Nephron (organoid): ENCODE measurements at regions not wholly inside any gene's neighbourhood (a gene's known extent, or its start where the extent isn't known, plus 50 kb on each side); places are given as distances from the start of the nearest gene placed in this dataset.

Experiments used
- H3K27ac Mint-ChIP-seq, 3 experiments: 2 replicates each; pipeline ENCODE4 v1.8.0; 2020; ENCODE audit warnings: mixed read lengths in 3 of 3, mild to moderate bottlenecking in 2 of 3, moderate library complexity in 1 of 3
- H3K27me3 Mint-ChIP-seq: 2 replicates; pipeline ENCODE4 v1.8.0; 2021; ENCODE audit warnings: low read depth, mild to moderate bottlenecking, moderate library complexity, mixed read lengths
- H3K36me3 Mint-ChIP-seq: 2 replicates; pipeline ENCODE4 v1.8.0; 2020; ENCODE audit warnings: low read depth, mixed read lengths
- H3K4me1 Mint-ChIP-seq: 2 replicates; pipeline ENCODE4 v1.8.0; 2020; ENCODE audit warnings: mixed read lengths
- H3K4me3 Mint-ChIP-seq, 3 experiments: 2 replicates each; pipeline ENCODE4 v1.8.0; 2020; ENCODE audit warnings: mild to moderate bottlenecking in 3 of 3, mixed read lengths in 3 of 3, moderate library complexity in 2 of 3
- H3K9me3 Mint-ChIP-seq: 2 replicates; pipeline ENCODE4 v1.8.0; 2020; ENCODE audit warnings: mixed read lengths
- TF ChIP-seq, protein P1 (sequence below), 3 experiments: fragments of 200-600 bp; sonication (generic); IDR thresholded peaks; one replicate each; pipeline ENCODE4 v1.5.0; 2021; ENCODE audit warnings: antibody characterized with exemption in 3 of 3; ENCODE audit not compliant: unreplicated experiment in 3 of 3

DNA sequence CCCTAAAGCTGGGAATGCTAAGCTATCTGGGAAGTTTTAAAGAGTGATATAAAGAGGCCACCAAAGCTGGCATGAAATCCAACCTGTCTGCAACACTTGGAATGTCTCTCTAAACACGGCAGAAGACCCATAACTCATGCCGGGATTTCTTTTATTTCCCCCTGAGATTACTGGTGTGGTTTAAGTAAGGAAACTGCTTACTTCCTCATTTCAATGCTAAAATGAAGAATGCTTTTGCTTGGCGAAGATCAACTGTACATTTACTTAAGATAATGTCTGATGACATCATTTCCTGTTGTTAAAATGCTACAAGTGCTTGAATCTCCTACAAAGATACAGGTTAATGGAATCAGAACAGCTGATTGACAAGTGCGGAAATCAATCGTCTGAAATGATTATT lies 353.8 kb upstream of the SALL3 start:
- peaks cover 3% of the 10 kb centered on the region for H3K36me3 Mint-ChIP-seq
- no peak overlapping the region for H3K27ac Mint-ChIP-seq
- TF ChIP-seq, protein P1, sequence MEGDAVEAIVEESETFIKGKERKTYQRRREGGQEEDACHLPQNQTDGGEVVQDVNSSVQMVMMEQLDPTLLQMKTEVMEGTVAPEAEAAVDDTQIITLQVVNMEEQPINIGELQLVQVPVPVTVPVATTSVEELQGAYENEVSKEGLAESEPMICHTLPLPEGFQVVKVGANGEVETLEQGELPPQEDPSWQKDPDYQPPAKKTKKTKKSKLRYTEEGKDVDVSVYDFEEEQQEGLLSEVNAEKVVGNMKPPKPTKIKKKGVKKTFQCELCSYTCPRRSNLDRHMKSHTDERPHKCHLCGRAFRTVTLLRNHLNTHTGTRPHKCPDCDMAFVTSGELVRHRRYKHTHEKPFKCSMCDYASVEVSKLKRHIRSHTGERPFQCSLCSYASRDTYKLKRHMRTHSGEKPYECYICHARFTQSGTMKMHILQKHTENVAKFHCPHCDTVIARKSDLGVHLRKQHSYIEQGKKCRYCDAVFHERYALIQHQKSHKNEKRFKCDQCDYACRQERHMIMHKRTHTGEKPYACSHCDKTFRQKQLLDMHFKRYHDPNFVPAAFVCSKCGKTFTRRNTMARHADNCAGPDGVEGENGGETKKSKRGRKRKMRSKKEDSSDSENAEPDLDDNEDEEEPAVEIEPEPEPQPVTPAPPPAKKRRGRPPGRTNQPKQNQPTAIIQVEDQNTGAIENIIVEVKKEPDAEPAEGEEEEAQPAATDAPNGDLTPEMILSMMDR (IDR thresholded peaks at IDR 0.05; ENCODE audit: unreplicated experiment in 3 of 3): no peak
- no peak overlapping the region for H3K4me3 Mint-ChIP-seq
- H3K4me1 Mint-ChIP-seq: peaks cover 6% of the 10 kb centered on the region
- peaks cover 30% of the 10 kb centered on the region for H3K27me3 Mint-ChIP-seq
- peaks cover 10% of the 10 kb centered on the region for H3K9me3 Mint-ChIP-seq

DNA sequence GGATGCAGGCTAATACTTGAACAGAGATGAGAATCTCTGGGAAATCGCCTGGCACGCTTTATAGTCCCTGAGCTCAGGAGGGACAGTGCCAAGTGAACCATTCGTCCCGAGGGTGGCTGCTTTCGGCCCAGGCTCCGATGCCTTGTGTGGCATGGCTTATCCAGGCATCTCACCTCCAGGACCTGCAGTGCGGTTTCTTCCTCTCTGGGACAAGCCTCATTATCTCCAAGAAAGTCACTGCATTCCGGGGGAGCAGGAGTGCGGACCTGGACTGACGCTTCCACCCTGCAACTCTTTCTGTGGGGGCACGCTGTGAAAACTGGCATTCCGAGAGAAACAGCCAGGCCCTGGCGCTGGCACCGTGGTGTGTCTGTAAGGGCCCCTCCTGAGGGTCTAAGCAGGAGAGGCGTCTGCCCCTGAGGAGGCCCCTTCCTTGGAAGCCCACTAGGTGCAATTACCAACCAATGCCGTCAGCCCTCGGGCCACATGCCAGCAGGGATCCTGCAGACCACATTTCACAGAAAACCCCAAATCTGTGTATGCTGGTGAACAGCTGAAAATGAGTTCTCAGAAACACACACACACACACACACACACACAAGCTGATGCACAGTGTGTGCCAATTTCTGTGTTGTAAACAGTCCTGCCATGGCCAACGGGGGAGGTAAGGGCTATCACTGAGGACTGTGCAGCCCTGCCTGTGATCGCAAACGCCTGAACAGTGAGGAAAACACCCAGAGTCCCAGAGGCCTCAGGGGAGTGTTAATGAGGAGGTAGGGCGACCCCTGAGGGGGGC lies 351.9 kb upstream of the SALL3 start:
- TF ChIP-seq, protein P1 (IDR thresholded peaks at IDR 0.05; ENCODE audit: unreplicated experiment in 3 of 3): no peak
- Mint-ChIP-seq H3K4me3 (no peak overlapping the region), H3K36me3 (peaks cover 3% of the 10 kb centered on the region), H3K27me3 (peaks cover 24% of the 10 kb centered on the region), H3K27ac (no peak overlapping the region), H3K9me3 (peaks cover 10% of the 10 kb centered on the region), H3K4me1 (peaks cover 6% of the 10 kb centered on the region)

DNA sequence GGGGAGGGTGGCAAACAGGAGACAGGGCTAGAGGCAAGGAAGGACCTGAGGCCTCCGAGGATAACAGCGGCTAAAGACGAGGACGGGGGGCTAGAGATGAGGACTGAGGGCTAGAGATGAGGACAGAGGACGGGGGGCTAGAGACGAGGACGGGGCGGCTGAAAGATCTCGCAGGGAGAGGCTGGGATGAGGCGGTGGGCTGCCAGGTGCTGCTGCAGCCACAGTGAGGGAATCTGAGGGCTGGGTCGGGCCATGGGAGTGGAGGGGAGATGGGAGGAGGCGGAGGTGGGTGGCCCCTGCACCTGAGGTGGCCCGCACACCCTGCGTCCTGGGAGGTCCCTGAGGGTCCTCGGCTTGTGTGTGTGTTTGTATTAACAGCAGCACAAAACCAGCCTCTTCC lies 350.2 kb upstream of the SALL3 start:
- peaks cover 3% of the 10 kb centered on the region for H3K36me3 Mint-ChIP-seq
- H3K27ac Mint-ChIP-seq: no peak overlapping the region
- TF ChIP-seq, protein P1 (IDR thresholded peaks at IDR 0.05; ENCODE audit: unreplicated experiment in 3 of 3): no peak
- peaks cover 10% of the 10 kb centered on the region for H3K9me3 Mint-ChIP-seq
- H3K4me1 Mint-ChIP-seq: peaks cover 6% of the 10 kb centered on the region
- H3K4me3 Mint-ChIP-seq: no peak overlapping the region
- peaks cover 17% of the 10 kb centered on the region for H3K27me3 Mint-ChIP-seq

DNA sequence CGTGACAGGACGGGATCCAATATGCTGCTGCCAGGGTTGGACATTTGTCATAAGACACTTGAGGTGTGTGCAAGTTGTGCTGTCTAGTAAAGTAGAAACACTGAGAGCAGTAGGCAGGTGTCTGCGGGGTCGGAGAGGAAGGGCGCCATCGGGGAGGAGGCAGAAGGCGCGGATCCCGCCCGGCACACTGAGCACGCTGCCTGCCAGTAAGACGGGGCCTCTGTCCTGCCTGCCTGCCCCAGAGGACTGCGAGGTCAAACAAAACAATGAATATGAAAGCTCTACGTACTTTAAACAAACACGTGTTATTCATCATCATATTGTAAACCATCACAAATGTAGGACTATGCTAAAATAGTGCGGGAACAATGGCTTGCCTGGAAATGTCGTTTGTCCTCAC lies 349.3 kb upstream of the SALL3 start:
- H3K9me3 Mint-ChIP-seq: peaks cover 10% of the 10 kb centered on the region
- TF ChIP-seq, protein P1 (IDR thresholded peaks at IDR 0.05; ENCODE audit: unreplicated experiment in 3 of 3): no peak
- H3K4me1 Mint-ChIP-seq: peaks cover 6% of the 10 kb centered on the region
- peaks cover 3% of the 10 kb centered on the region for H3K36me3 Mint-ChIP-seq
- H3K27ac Mint-ChIP-seq: no peak overlapping the region
- peaks cover 10% of the 10 kb centered on the region for H3K27me3 Mint-ChIP-seq
- H3K4me3 Mint-ChIP-seq: no peak overlapping the region

DNA sequence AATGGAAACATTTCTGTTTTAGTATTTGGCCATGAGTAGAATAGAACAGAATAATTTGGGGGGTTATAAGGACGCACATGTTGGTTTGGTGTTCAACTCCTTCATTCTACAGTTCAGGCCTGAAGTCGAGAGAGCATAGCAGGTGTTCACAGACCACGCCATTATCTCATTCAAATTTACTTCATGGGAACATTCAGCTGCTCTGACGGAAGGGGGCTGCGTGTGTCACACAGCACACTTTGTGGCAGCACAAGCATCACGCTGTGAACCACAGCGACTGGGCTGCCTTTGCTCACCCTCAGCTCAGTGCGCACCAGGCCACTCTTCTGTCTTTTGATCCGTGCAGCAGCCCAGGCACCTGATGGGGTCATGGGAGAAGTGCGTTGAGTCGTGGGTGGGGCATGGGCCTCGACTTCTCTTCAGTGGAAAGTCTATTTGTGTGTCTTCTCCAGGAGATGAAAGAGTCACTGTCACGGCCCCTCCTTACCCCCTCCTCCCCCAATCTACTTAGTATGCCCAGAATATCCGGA lies 348.6 kb upstream of the SALL3 start:
- Mint-ChIP-seq H3K4me1 (peaks cover 1% of the 10 kb centered on the region), H3K36me3 (peaks cover 3% of the 10 kb centered on the region), H3K27me3 (peaks cover 12% of the 10 kb centered on the region), H3K4me3 (no peak overlapping the region), H3K9me3 (peaks cover 10% of the 10 kb centered on the region), H3K27ac (no peak overlapping the region)
- TF ChIP-seq, protein P1 (IDR thresholded peaks at IDR 0.05; ENCODE audit: unreplicated experiment in 3 of 3): no peak

DNA sequence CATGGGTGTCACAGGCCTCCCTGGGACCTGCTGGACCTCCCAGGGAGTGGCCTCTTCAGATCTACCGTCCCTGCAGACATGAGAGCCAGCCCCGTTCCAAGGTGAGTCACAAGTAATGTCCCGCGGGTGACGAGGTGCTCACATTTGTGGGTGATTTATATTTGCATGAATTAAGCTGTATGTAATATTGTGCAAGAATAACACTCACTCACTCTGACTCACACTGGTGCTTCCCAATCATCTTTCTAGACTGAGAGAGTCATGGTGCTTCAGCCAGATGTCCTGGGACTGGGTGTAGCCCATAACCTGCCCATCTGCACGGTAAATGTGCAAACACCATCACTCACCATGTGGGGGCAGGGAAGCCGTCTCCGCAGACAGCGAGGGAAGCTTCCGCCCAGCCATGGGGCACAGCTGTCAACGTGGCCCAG lies 347.5 kb upstream of the SALL3 start:
- peaks cover 19% of the 10 kb centered on the region for H3K27me3 Mint-ChIP-seq
- no peaks in the 10 kb centered on the region for H3K4me1 Mint-ChIP-seq
- H3K36me3 Mint-ChIP-seq: peaks cover 3% of the 10 kb centered on the region
- peaks cover 12% of the 10 kb centered on the region for H3K9me3 Mint-ChIP-seq
- H3K4me3 Mint-ChIP-seq: no peak overlapping the region
- H3K27ac Mint-ChIP-seq: no peak overlapping the region
- TF ChIP-seq, protein P1 (IDR thresholded peaks at IDR 0.05; ENCODE audit: unreplicated experiment in 3 of 3): no peak
